GM12891 (cell line): ENCODE measurements at regions not wholly inside any gene's neighbourhood (a gene's known extent, or its start where the extent isn't known, plus 50 kb on each side); places are given as distances from the start of the nearest gene placed in this dataset.

ENCODE experiments used
- PAX5 ChIP-seq: IDR thresholded peaks from 2 replicates; pipeline ENCODE4 v1.6.1; 2011; ENCODE audit warnings: low read length, moderate library complexity, mild to moderate bottlenecking; ENCODE audit not compliant: insufficient read depth, severe bottlenecking
- POLR2A ChIP-seq: IDR thresholded peaks from 2 replicates; pipeline ENCODE4 v1.6.1; 2011; ENCODE audit warnings: low read depth, low read length, control low read depth
- POLR2AphosphoS5 ChIP-seq: IDR thresholded peaks from 2 replicates; pipeline ENCODE4 v1.6.1; 2011; ENCODE audit warnings: low read depth, low read length, control low read depth
- POU2F2 ChIP-seq: IDR thresholded peaks from 2 replicates; pipeline ENCODE4 v1.6.1; 2011; ENCODE audit warnings: low read depth, mild to moderate bottlenecking, control low read depth, low read length, moderate library complexity
- SPI1 ChIP-seq: IDR thresholded peaks from 2 replicates; pipeline ENCODE4 v1.6.1; 2011; ENCODE audit warnings: low read depth, low read length, control low read depth
- TAF1 ChIP-seq: IDR thresholded peaks from 2 replicates; pipeline ENCODE4 v1.6.1; 2011; ENCODE audit warnings: low read depth, low read length, control low read depth

- TF ChIP-seq POLR2AphosphoS5 (no peak), TAF1 (no peak), POU2F2 (no peak), POLR2A (no peak), SPI1 (no peak), PAX5 (no peak)
Measured at GRCh38 chr1:22233222-22233621, 90.3 kb upstream of the WNT4 start.
